ENCODE measurements at regions not wholly inside any gene's neighbourhood (a gene's known extent, or its start where the extent isn't known, plus 50 kb on each side); places are given as distances from the start of the nearest gene placed in this dataset.

DNA sequence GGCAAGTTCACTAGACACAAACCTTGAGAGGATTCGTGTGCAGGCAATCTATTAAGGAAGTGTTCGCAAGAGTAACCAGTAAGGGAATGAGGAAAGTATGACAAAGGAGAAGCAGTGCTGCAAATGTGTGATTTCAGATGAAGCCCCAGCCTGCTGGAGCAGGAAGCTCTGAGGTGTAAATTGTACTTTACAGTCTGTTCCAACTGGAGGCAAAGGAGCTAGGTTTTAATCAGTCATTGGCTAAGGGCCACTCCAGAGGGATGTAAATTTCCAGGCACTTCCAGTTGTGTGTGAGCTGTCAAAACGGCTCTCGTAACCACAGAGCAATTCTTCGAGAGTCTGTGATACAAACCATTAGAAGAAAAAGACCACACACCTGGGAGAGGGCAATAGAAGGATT lies 359.5 kb upstream of the FAM98A start:
- no peaks in the 10 kb centered on the region for H3K4me1 Mint-ChIP-seq
- ChIA-PET POLR2A (no interaction called here), CTCF (no interaction called here)
- intact Hi-C loops (cut with micrococcal nuclease): no loop called here
- no peak for DNase-seq
- no peaks in the 10 kb centered on the region for H3K27me3 Mint-ChIP-seq
- ATAC-seq (ENCODE audit: low read depth): no peak
- H3K4me3 Mint-ChIP-seq: no peak overlapping the region
- no peaks in the 10 kb centered on the region for H3K36me3 Mint-ChIP-seq (ENCODE audit: low read depth)
- TF ChIP-seq, protein P1, sequence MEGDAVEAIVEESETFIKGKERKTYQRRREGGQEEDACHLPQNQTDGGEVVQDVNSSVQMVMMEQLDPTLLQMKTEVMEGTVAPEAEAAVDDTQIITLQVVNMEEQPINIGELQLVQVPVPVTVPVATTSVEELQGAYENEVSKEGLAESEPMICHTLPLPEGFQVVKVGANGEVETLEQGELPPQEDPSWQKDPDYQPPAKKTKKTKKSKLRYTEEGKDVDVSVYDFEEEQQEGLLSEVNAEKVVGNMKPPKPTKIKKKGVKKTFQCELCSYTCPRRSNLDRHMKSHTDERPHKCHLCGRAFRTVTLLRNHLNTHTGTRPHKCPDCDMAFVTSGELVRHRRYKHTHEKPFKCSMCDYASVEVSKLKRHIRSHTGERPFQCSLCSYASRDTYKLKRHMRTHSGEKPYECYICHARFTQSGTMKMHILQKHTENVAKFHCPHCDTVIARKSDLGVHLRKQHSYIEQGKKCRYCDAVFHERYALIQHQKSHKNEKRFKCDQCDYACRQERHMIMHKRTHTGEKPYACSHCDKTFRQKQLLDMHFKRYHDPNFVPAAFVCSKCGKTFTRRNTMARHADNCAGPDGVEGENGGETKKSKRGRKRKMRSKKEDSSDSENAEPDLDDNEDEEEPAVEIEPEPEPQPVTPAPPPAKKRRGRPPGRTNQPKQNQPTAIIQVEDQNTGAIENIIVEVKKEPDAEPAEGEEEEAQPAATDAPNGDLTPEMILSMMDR (IDR thresholded peaks at IDR 0.05): no peak
- H3K27ac Mint-ChIP-seq: no peak overlapping the region
- no peaks in the 10 kb centered on the region for H3K9me3 Mint-ChIP-seq

DNA sequence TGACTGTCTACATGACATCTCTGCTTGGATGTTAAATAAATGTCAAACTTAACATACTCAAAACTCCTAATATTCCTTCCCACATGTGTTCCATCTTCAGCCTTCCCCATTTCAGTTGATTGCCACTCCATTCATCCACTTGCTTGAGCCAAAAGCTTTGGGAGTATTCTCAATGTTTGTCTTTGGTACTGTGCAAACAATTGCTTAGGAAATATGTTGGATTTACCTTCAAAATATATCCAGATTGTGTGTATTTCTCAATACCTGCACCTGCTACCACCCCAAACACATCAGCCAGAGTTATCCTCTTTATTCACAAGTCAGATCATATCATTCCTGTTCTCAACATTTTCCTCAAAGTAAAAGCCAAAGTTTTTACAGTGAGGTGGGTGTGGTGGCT lies 350.3 kb upstream of the FAM98A start:
- TF ChIP-seq, protein P1 (IDR thresholded peaks at IDR 0.05): no peak
- Mint-ChIP-seq H3K4me3 (no peak overlapping the region), H3K36me3 (ENCODE audit: low read depth) (no peaks in the 10 kb centered on the region), H3K27me3 (no peaks in the 10 kb centered on the region), H3K27ac (no peak overlapping the region), H3K9me3 (peaks cover 3% of the 10 kb centered on the region), H3K4me1 (no peaks in the 10 kb centered on the region)
- ChIA-PET CTCF (no interaction called here), POLR2A (no interaction called here)
- DNase-seq (no peak), ATAC-seq (ENCODE audit: low read depth) (no peak)
- intact Hi-C loops (cut with micrococcal nuclease): no loop called here

DNA sequence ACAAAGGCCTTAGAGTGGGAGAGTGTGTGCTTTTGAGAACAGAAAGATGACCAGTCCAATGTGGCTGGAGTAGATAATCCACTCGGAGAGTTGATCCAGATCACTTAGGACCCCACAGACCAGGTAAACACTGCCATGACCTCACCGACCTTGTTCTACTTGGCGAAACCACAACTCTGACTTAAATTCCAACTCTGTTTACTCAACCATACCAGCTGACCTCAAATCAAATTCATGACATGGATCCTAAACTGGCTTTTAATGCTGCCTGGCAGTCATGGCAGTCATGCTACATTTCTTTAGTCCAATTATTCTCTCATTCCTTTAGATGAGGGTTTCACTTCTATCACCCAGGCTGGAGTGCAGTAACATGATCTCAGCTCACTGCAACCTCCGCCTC lies 347.1 kb upstream of the FAM98A start:
- Mint-ChIP-seq H3K27ac (no peak overlapping the region), H3K36me3 (ENCODE audit: low read depth) (no peaks in the 10 kb centered on the region), H3K9me3 (peaks cover 9% of the 10 kb centered on the region), H3K4me1 (no peaks in the 10 kb centered on the region), H3K4me3 (no peak overlapping the region), H3K27me3 (no peaks in the 10 kb centered on the region)
- ChIA-PET POLR2A (no interaction called here), CTCF (no interaction called here)
- DNase-seq: no peak
- intact Hi-C loops (cut with micrococcal nuclease): no loop called here
- no peak for ATAC-seq (ENCODE audit: low read depth)
- TF ChIP-seq, protein P1 (IDR thresholded peaks at IDR 0.05): no peak

DNA sequence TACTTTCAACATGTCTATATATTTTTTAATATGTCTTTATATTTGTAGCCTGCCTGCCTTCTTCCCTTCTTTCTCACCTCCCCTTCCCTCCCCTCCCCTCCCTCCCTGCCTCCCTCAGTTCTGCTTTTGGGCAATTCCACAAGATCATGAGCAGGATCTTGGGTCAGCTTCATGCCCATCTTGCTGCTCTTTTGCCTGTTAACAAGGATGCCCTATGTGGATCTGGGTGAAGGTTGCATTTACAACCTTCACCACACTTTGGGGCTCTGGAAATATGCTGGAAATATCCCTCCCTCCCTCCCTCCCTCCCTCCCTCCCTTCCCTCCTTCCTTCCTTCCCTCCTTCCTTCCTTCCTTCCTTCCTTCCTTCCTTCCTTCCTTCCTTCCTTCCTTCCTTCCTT lies 334.1 kb upstream of the FAM98A start:
- Mint-ChIP-seq H3K36me3 (ENCODE audit: low read depth) (no peaks in the 10 kb centered on the region), H3K4me1 (no peaks in the 10 kb centered on the region), H3K27me3 (no peaks in the 10 kb centered on the region), H3K4me3 (no peak overlapping the region), H3K27ac (no peak overlapping the region), H3K9me3 (peaks cover 2% of the 10 kb centered on the region)
- ChIA-PET CTCF (no interaction called here), POLR2A (no interaction called here)
- intact Hi-C loops (cut with micrococcal nuclease): no loop called here
- TF ChIP-seq, protein P1 (IDR thresholded peaks at IDR 0.05): no peak
- ATAC-seq (ENCODE audit: low read depth): no peak
- no peak for DNase-seq

DNA sequence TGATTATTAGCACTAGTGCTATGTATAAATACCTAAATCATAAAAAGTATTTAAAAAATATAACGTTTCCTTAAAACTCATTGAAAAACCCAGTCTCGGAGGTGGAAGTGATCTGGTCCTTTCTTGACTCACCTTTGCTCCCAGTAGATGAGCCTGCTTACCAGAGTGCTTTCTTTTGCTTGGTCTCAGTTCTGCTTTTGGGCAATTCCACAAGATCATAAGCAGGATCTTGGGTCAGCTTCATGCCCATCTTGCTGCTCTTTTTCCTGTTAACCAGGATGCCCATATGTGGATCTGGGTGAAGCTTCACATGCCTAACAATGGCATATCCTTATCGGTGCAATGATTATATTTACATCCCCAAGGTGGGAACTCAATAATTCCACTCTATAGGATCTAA lies 332.1 kb upstream of the FAM98A start:
- no peak overlapping the region for H3K4me3 Mint-ChIP-seq
- intact Hi-C loops (cut with micrococcal nuclease): no loop called here

More for the DNA sequence above, 332.1 kb upstream of the FAM98A start:
- Mint-ChIP-seq H3K36me3 (ENCODE audit: low read depth) (no peaks in the 10 kb centered on the region), H3K4me1 (no peaks in the 10 kb centered on the region), H3K27me3 (no peaks in the 10 kb centered on the region), H3K9me3 (peaks cover 4% of the 10 kb centered on the region), H3K27ac (no peak overlapping the region)
- ATAC-seq (ENCODE audit: low read depth) (no peak), DNase-seq (no peak)
- TF ChIP-seq, protein P1 (IDR thresholded peaks at IDR 0.05): no peak
- ChIA-PET POLR2A (no interaction called here), CTCF (no interaction called here)

Measured in activated B cell treated with CpG ODN at 0.5 μM for 24 hours (primary cell).